ENCODE measurements at regions not wholly inside any gene's neighbourhood (a gene's known extent, or its start where the extent isn't known, plus 50 kb on each side); places are given as distances from the start of the nearest gene placed in this dataset.

GRCh38 chr6:105785066-105785811, 300.9 kb upstream of the PRDM1 start:
- H3K27me3 ChIP-seq (ENCODE audit: control insufficient read depth, insufficient read depth, low read length): no peaks in the 10 kb centered on the region
- 92% methylated on average over 5 of the region's 6 CpGs for WGBS (ENCODE audit: insufficient coverage)
- H3K4me3 ChIP-seq (ENCODE audit: low read depth, low read length): no peak overlapping the region
- no peak overlapping the region for H3K27ac ChIP-seq (ENCODE audit: low read depth, low read length)
- no peak for DNase-seq (ENCODE audit: low read depth in 4 of 6, low spot score in 6 of 6)
- H3K4me1 ChIP-seq (ENCODE audit: control insufficient read depth, insufficient read depth, low read length): peaks cover 2% of the 10 kb centered on the region
- no peaks in the 10 kb centered on the region for H3K36me3 ChIP-seq (ENCODE audit: control insufficient read depth, insufficient read depth, low read length)
- H3K9me3 ChIP-seq (ENCODE audit: control insufficient read depth, insufficient read depth, low read length): no peaks in the 10 kb centered on the region

GRCh38 chr6:105784179-105784578, 302.0 kb upstream of the PRDM1 start:
- no peak for DNase-seq (ENCODE audit: low read depth in 4 of 6, low spot score in 6 of 6)
- H3K27ac ChIP-seq (ENCODE audit: low read depth, low read length): no peak overlapping the region
- H3K36me3 ChIP-seq (ENCODE audit: control insufficient read depth, insufficient read depth, low read length): no peaks in the 10 kb centered on the region
- H3K27me3 ChIP-seq (ENCODE audit: control insufficient read depth, insufficient read depth, low read length): no peaks in the 10 kb centered on the region
- peaks cover 2% of the 10 kb centered on the region for H3K4me1 ChIP-seq (ENCODE audit: control insufficient read depth, insufficient read depth, low read length)
- H3K9me3 ChIP-seq (ENCODE audit: control insufficient read depth, insufficient read depth, low read length): no peaks in the 10 kb centered on the region
- 86% methylated on average over 2 of the region's 2 CpGs for WGBS (ENCODE audit: insufficient coverage)
- H3K4me3 ChIP-seq (ENCODE audit: low read depth, low read length): no peak overlapping the region

- peaks cover 2% of the 10 kb centered on the region for H3K4me1 ChIP-seq (ENCODE audit: control insufficient read depth, insufficient read depth, low read length)
- no peak for DNase-seq (ENCODE audit: low read depth in 4 of 6, low spot score in 6 of 6)
- no peak overlapping the region for H3K27ac ChIP-seq (ENCODE audit: low read depth, low read length)
- 66% methylated on average over 5 of the region's 8 CpGs for WGBS (ENCODE audit: insufficient coverage)
- H3K36me3 ChIP-seq (ENCODE audit: control insufficient read depth, insufficient read depth, low read length): no peaks in the 10 kb centered on the region
- H3K9me3 ChIP-seq (ENCODE audit: control insufficient read depth, insufficient read depth, low read length): no peaks in the 10 kb centered on the region
- no peaks in the 10 kb centered on the region for H3K27me3 ChIP-seq (ENCODE audit: control insufficient read depth, insufficient read depth, low read length)
- no peak overlapping the region for H3K4me3 ChIP-seq (ENCODE audit: low read depth, low read length)
Measured at GRCh38 chr6:105783333-105783935, 302.7 kb upstream of the PRDM1 start.

- Histone ChIP-seq H3K27ac (ENCODE audit: low read depth, low read length) (no peak overlapping the region), H3K27me3 (ENCODE audit: control insufficient read depth, insufficient read depth, low read length) (no peaks in the 10 kb centered on the region), H3K4me1 (ENCODE audit: control insufficient read depth, insufficient read depth, low read length) (peaks cover 2% of the 10 kb centered on the region), H3K4me3 (ENCODE audit: low read depth, low read length) (no peak overlapping the region), H3K9me3 (ENCODE audit: control insufficient read depth, insufficient read depth, low read length) (no peaks in the 10 kb centered on the region), H3K36me3 (ENCODE audit: control insufficient read depth, insufficient read depth, low read length) (no peaks in the 10 kb centered on the region)
- DNase-seq (ENCODE audit: low read depth in 4 of 6, low spot score in 6 of 6): no peak
- whole genome bisulfite sequencing (ENCODE audit: insufficient coverage): no CpG with 5 or more reads among the region's 3 CpGs
Measured at GRCh38 chr6:105781915-105782314, 304.2 kb upstream of the PRDM1 start.

- DNase-seq (ENCODE audit: low read depth in 4 of 6, low spot score in 6 of 6): no peak
- H3K4me1 ChIP-seq (ENCODE audit: control insufficient read depth, insufficient read depth, low read length): peaks cover 2% of the 10 kb centered on the region
- H3K9me3 ChIP-seq (ENCODE audit: control insufficient read depth, insufficient read depth, low read length): no peaks in the 10 kb centered on the region
- H3K27ac ChIP-seq (ENCODE audit: low read depth, low read length): no peak overlapping the region
- H3K4me3 ChIP-seq (ENCODE audit: low read depth, low read length): no peak overlapping the region
- no peaks in the 10 kb centered on the region for H3K27me3 ChIP-seq (ENCODE audit: control insufficient read depth, insufficient read depth, low read length)
- no peaks in the 10 kb centered on the region for H3K36me3 ChIP-seq (ENCODE audit: control insufficient read depth, insufficient read depth, low read length)
- WGBS (ENCODE audit: insufficient coverage): no CpG with 5 or more reads among the region's 7 CpGs
Measured at GRCh38 chr6:105781248-105781647, 304.9 kb upstream of the PRDM1 start.

- Histone ChIP-seq H3K9me3 (ENCODE audit: control insufficient read depth, insufficient read depth, low read length) (peaks cover 7% of the 10 kb centered on the region), H3K4me3 (ENCODE audit: low read depth, low read length) (no peak overlapping the region), H3K36me3 (ENCODE audit: control insufficient read depth, insufficient read depth, low read length) (no peaks in the 10 kb centered on the region), H3K27ac (ENCODE audit: low read depth, low read length) (no peak overlapping the region), H3K27me3 (ENCODE audit: control insufficient read depth, insufficient read depth, low read length) (no peaks in the 10 kb centered on the region), H3K4me1 (ENCODE audit: control insufficient read depth, insufficient read depth, low read length) (peaks cover 2% of the 10 kb centered on the region)
- 87% methylated on average over 6 of the region's 12 CpGs for WGBS (ENCODE audit: insufficient coverage)
- no peak for DNase-seq (ENCODE audit: low read depth in 4 of 6, low spot score in 6 of 6)
Measured at GRCh38 chr6:105780146-105780860, 305.8 kb upstream of the PRDM1 start.

GRCh38 chr6:105779110-105779509, 307.0 kb upstream of the PRDM1 start:
- no peak overlapping the region for H3K27ac ChIP-seq (ENCODE audit: low read depth, low read length)
- DNase-seq (ENCODE audit: low read depth in 4 of 6, low spot score in 6 of 6): no peak
- H3K36me3 ChIP-seq (ENCODE audit: control insufficient read depth, insufficient read depth, low read length): no peaks in the 10 kb centered on the region
- WGBS (ENCODE audit: insufficient coverage): no CpG with 5 or more reads among the region's 5 CpGs
- no peak overlapping the region for H3K4me3 ChIP-seq (ENCODE audit: low read depth, low read length)
- no peaks in the 10 kb centered on the region for H3K27me3 ChIP-seq (ENCODE audit: control insufficient read depth, insufficient read depth, low read length)
- H3K4me1 ChIP-seq (ENCODE audit: control insufficient read depth, insufficient read depth, low read length): peaks cover 2% of the 10 kb centered on the region
- H3K9me3 ChIP-seq (ENCODE audit: control insufficient read depth, insufficient read depth, low read length): peaks cover 12% of the 10 kb centered on the region

GRCh38 chr6:105775095-105775494, 311.0 kb upstream of the PRDM1 start:
- H3K9me3 ChIP-seq (ENCODE audit: control insufficient read depth, insufficient read depth, low read length): peaks cover 12% of the 10 kb centered on the region
- H3K27ac ChIP-seq (ENCODE audit: low read depth, low read length): no peak overlapping the region
- WGBS (ENCODE audit: insufficient coverage): no CpG with 5 or more reads among the region's 1 CpG
- H3K36me3 ChIP-seq (ENCODE audit: control insufficient read depth, insufficient read depth, low read length): no peaks in the 10 kb centered on the region
- DNase-seq (ENCODE audit: low read depth in 4 of 6, low spot score in 6 of 6): no peak
- H3K4me3 ChIP-seq (ENCODE audit: low read depth, low read length): no peak overlapping the region
- H3K27me3 ChIP-seq (ENCODE audit: control insufficient read depth, insufficient read depth, low read length): no peaks in the 10 kb centered on the region
- H3K4me1 ChIP-seq (ENCODE audit: control insufficient read depth, insufficient read depth, low read length): no peaks in the 10 kb centered on the region

- Histone ChIP-seq H3K4me1 (ENCODE audit: control insufficient read depth, insufficient read depth, low read length) (no peaks in the 10 kb centered on the region), H3K9me3 (ENCODE audit: control insufficient read depth, insufficient read depth, low read length) (peaks cover 12% of the 10 kb centered on the region), H3K27me3 (ENCODE audit: control insufficient read depth, insufficient read depth, low read length) (no peaks in the 10 kb centered on the region), H3K27ac (ENCODE audit: low read depth, low read length) (no peak overlapping the region), H3K4me3 (ENCODE audit: low read depth, low read length) (no peak overlapping the region), H3K36me3 (ENCODE audit: control insufficient read depth, insufficient read depth, low read length) (no peaks in the 10 kb centered on the region)
- no CpG with 5 or more reads among the region's 1 CpG for WGBS (ENCODE audit: insufficient coverage)
- no peak for DNase-seq (ENCODE audit: low read depth in 4 of 6, low spot score in 6 of 6)
Measured at GRCh38 chr6:105774247-105774646, 311.9 kb upstream of the PRDM1 start.

All from spinal cord (tissue), 9 donors.